Fibroblast of peridontal ligament (primary cell): ENCODE measurements at regions not wholly inside any gene's neighbourhood (a gene's known extent, or its start where the extent isn't known, plus 50 kb on each side); places are given as distances from the start of the nearest gene placed in this dataset.

ENCODE experiments used
- DNase-seq: peaks from one replicate; pipeline ENCODE4 v3.0.0-alpha.2; 2010; ENCODE audit errors: extremely low read depth

DNA sequence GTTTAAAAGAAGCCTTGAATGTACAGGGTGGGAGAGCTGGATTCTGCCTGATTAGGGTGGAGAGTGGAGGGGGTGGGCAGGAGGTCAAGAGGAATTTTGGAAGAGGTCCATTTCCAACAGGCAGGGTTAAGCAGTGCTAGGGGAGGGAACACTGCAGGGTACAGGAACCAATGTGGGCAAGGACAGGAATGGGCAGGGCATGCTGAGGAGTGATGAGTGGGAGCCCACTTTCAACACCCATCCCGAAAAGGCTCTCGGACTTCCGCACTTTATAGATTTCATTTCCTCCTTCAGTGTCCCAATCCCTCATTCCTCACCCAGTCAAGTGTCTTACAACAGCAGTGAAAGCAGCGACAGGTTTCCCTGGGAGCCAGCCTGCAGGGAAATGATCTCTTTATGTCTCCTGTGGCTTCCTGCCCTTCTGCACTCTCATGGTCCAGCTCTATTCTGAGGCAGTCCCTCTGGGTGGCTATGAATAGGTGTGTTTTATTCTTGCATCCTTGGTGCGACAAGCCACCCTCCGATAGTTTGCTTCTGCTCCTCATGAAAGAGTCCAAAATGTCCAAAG lies 50.5 kb upstream of the ZNF507 start:
- DNase-seq = no peak
